K562 (cell line): ENCODE measurements at regions not wholly inside any gene's neighbourhood (a gene's known extent, or its start where the extent isn't known, plus 50 kb on each side); places are given as distances from the start of the nearest gene placed in this dataset.

Source experiments
- CC2D1A ChIP-seq: fragments of 450-650 bp; IDR thresholded peaks from 2 replicates; pipeline ENCODE4 v1.6.1; 2017; ENCODE audit warnings: mild to moderate bottlenecking
- CHD2 ChIP-seq: IDR thresholded peaks from 2 replicates; pipeline ENCODE4 v1.6.1; 2011; ENCODE audit warnings: low read depth, low read length
- HNRNPUL1 ChIP-seq: fragments of 200-400 bp; formaldehyde crosslinking; IDR thresholded peaks from 2 replicates; pipeline ENCODE4 v1.6.1; 2017; ENCODE audit warnings: low read length
- LCOR ChIP-seq: sonication (generic); formaldehyde crosslinking; IDR thresholded peaks from 2 replicates; pipeline ENCODE4 v1.8.0; 2022; ENCODE audit warnings: mild to moderate bottlenecking, missing genetic modification reagents
- MAZ ChIP-seq, 2 experiments: fragments of 450-650 bp in 1 of 2; sonication (generic) in 1 of 2; formaldehyde crosslinking; IDR thresholded peaks in 1 of 2; conservative IDR thresholded peaks in 1 of 2; 2 replicates each; pipeline versions ENCODE4 v1.4.0 to v1.5.0; 2020; ENCODE audit warnings: mild to moderate bottlenecking in 1 of 2, missing genetic modification reagents in 1 of 2
- MEF2A ChIP-seq: IDR thresholded peaks from 2 replicates; pipeline ENCODE4 v1.6.1; 2011; ENCODE audit warnings: low read depth, mild to moderate bottlenecking, low read length, moderate library complexity; ENCODE audit not compliant: control insufficient read depth
- MEIS2 ChIP-seq: fragments of 450-650 bp; IDR thresholded peaks from 2 replicates; pipeline ENCODE4 v1.6.1; 2014; ENCODE audit warnings: mild to moderate bottlenecking; ENCODE audit not compliant: partially characterized antibody
- NR4A1 ChIP-seq, 2 experiments: fragments of 250-450 bp in 1 of 2; fragments of 450-650 bp in 1 of 2; sonication (Bioruptor Pico) in 1 of 2; IDR thresholded peaks; 2 replicates each; pipeline versions ENCODE4 v1.4.0 to v1.6.1; 2016 to 2020; ENCODE audit warnings: mild to moderate bottlenecking in 2 of 2, missing compliant biosample characterization in 1 of 2, missing genetic modification characterization in 1 of 2, moderate library complexity in 1 of 2
- POLR2G ChIP-seq: fragments of 200-400 bp; formaldehyde crosslinking; IDR thresholded peaks from 2 replicates; pipeline ENCODE4 v1.6.1; 2017; ENCODE audit warnings: low read depth, mild to moderate bottlenecking, antibody characterized with exemption, low read length, moderate library complexity
- RBM34 ChIP-seq: fragments of 200-400 bp; formaldehyde crosslinking; IDR thresholded peaks from 2 replicates; pipeline ENCODE4 v1.6.1; 2018; ENCODE audit warnings: low read length, borderline replicate concordance; ENCODE audit not compliant: insufficient read depth
- SIX5 ChIP-seq, 2 experiments: IDR thresholded peaks; 2 replicates each; pipeline ENCODE4 v1.6.1; 2011; ENCODE audit warnings: low read length in 2 of 2, borderline replicate concordance in 1 of 2, low read depth in 1 of 2, mild to moderate bottlenecking in 1 of 2, moderate library complexity in 1 of 2; ENCODE audit not compliant: insufficient read depth in 1 of 2
- SMARCE1 ChIP-seq: fragments of 450-650 bp; IDR thresholded peaks from 2 replicates; pipeline ENCODE4 v1.7.1; 2016; ENCODE audit warnings: mild to moderate bottlenecking
- SP2 ChIP-seq: IDR thresholded peaks from 2 replicates; pipeline ENCODE4 v1.6.1; 2011; ENCODE audit warnings: mild to moderate bottlenecking, low read depth, low read length, moderate library complexity; ENCODE audit not compliant: poor library complexity, severe bottlenecking; ENCODE audit errors: extremely low read depth
- TOE1 ChIP-seq, 2 experiments: fragments of 450-650 bp in 1 of 2; sonication (generic) in 1 of 2; formaldehyde crosslinking in 1 of 2; IDR thresholded peaks; 2 replicates each; pipeline versions ENCODE4 v1.7.1 to v1.8.0; 2016 to 2022; ENCODE audit warnings: borderline replicate concordance in 2 of 2, mild to moderate bottlenecking in 2 of 2, antibody characterized with exemption in 1 of 2, inconsistent platforms in 1 of 2, low read depth in 1 of 2, missing genetic modification reagents in 1 of 2, moderate library complexity in 1 of 2
- ZFP36 ChIP-seq: fragments of 150-350 bp; IDR thresholded peaks from 2 replicates; pipeline ENCODE4 v1.6.1; 2018; ENCODE audit warnings: low read length, low read depth; ENCODE audit not compliant: partially characterized antibody
- ZNF3 ChIP-seq: fragments of 250-450 bp; sonication (Bioruptor Pico); IDR thresholded peaks from 2 replicates; pipeline ENCODE4 v1.5.0; 2021; ENCODE audit warnings: mild to moderate bottlenecking, moderate library complexity
- ZNF354B ChIP-seq: fragments of 250-450 bp; sonication (Bioruptor Pico); IDR thresholded peaks from 2 replicates; pipeline ENCODE4 v1.4.0; 2020
- ZNF561 ChIP-seq: fragments of 450-650 bp; formaldehyde crosslinking; conservative IDR thresholded peaks from 2 replicates; pipeline ENCODE4 v1.4.0; 2020; ENCODE audit warnings: mild to moderate bottlenecking, moderate library complexity
- ZNF584 ChIP-seq: fragments of 200-800 bp; sonication (Bioruptor generic); IDR thresholded peaks from 2 replicates; pipeline ENCODE4 v1.6.1; 2016; ENCODE audit warnings: low read depth, mild to moderate bottlenecking, missing genetic modification characterization, missing compliant biosample characterization
- TF ChIP-seq, protein P1 (sequence below): fragments of 250-450 bp; sonication (Bioruptor Pico); IDR thresholded peaks from 2 replicates; pipeline ENCODE4 v1.4.0; 2020
- TF ChIP-seq, protein P2 (sequence below): fragments of 450-650 bp; IDR thresholded peaks from 2 replicates; pipeline ENCODE4 v1.6.1; 2016; ENCODE audit warnings: missing biosample characterization, missing genetic modification characterization

DNA sequence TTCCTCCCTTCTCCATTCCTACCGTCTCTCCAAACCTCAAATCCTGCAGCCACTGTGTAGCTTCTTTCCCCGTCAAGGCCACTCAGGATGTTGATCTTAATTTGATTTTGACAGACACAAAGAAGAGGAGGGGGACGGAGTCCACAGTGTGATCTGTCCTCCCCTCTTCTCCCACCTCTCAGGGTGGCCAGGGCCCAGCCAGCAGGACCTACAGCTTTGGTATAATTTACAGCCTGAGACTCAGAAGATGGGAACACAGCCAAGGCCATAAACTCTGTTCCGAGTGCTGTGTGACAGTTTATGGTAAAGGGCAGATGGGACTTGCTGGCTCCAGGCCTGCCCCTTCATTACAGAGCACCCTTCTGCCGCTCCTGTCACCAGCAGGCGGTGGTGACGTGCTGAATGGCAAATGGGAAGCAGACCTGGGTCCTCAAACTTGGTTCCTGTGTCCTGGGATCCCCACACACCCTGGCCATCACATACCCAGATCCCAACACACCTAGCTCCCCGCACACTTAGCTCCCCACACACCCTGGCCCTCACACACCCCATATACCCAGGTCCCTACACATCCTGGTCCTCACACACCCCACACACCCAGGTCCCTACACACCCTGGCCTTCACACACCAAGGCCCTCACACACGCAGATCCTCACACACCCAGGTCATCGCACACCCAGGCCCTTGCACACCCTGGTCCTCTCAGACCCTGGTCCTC, 71.6 kb downstream of the CD2 start (continued):
- TF ChIP-seq NR4A1 (CRISPR knock-in tag; IDR thresholded peaks at IDR 0.05) (peak; percentile 78; the same call in 1 of the 2 replicates), NR4A1 (tag; IDR thresholded peaks at IDR 0.05) (no peak), HNRNPUL1 (no peak), MEIS2 (peak; percentile 98), ZFP36 (peak; percentile 24), ZNF584 (CRISPR knock-in tag) (no peak; the same call in 1 of the 2 replicates), ZNF3 (CRISPR knock-in tag) (no peak), SMARCE1 (0 out of 2 replicates have a peak, but pooled peaks have one; percentile 9), MEF2A (no peak), CC2D1A (peak; percentile 58; the same call in 1 of the 2 replicates), TOE1 (IDR thresholded peaks at IDR 0.05; ENCODE audit: borderline replicate concordance) (peak; percentile 56; the same call in 1 of the 2 replicates), TOE1 (CRISPR knock-in tag; IDR thresholded peaks at IDR 0.05; ENCODE audit: borderline replicate concordance, low read depth) (peak; percentile 76; the same call in 1 of the 2 replicates), SP2 (peak; percentile 18), RBM34 (no peak), CHD2 (no peak; the same call in 1 of the 2 replicates), MAZ (CRISPR knock-in tag; conservative IDR thresholded peaks at IDR 0.05 in 1 of 2, IDR thresholded peaks at IDR 0.05 in 1 of 2) (peak; percentile 15 to 34; a peak in 3 of 4 replicates), ZNF354B (no peak), POLR2G (peak; percentile 58), SIX5 (IDR thresholded peaks at IDR 0.05; ENCODE audit: borderline replicate concordance in 1 of 2, insufficient read depth in 1 of 2, low read depth in 1 of 2, low read length in 2 of 2) (no peak), LCOR (CRISPR knock-in tag) (no peak), ZNF561 (CRISPR knock-in tag) (no peak)
- TF ChIP-seq, protein P1, sequence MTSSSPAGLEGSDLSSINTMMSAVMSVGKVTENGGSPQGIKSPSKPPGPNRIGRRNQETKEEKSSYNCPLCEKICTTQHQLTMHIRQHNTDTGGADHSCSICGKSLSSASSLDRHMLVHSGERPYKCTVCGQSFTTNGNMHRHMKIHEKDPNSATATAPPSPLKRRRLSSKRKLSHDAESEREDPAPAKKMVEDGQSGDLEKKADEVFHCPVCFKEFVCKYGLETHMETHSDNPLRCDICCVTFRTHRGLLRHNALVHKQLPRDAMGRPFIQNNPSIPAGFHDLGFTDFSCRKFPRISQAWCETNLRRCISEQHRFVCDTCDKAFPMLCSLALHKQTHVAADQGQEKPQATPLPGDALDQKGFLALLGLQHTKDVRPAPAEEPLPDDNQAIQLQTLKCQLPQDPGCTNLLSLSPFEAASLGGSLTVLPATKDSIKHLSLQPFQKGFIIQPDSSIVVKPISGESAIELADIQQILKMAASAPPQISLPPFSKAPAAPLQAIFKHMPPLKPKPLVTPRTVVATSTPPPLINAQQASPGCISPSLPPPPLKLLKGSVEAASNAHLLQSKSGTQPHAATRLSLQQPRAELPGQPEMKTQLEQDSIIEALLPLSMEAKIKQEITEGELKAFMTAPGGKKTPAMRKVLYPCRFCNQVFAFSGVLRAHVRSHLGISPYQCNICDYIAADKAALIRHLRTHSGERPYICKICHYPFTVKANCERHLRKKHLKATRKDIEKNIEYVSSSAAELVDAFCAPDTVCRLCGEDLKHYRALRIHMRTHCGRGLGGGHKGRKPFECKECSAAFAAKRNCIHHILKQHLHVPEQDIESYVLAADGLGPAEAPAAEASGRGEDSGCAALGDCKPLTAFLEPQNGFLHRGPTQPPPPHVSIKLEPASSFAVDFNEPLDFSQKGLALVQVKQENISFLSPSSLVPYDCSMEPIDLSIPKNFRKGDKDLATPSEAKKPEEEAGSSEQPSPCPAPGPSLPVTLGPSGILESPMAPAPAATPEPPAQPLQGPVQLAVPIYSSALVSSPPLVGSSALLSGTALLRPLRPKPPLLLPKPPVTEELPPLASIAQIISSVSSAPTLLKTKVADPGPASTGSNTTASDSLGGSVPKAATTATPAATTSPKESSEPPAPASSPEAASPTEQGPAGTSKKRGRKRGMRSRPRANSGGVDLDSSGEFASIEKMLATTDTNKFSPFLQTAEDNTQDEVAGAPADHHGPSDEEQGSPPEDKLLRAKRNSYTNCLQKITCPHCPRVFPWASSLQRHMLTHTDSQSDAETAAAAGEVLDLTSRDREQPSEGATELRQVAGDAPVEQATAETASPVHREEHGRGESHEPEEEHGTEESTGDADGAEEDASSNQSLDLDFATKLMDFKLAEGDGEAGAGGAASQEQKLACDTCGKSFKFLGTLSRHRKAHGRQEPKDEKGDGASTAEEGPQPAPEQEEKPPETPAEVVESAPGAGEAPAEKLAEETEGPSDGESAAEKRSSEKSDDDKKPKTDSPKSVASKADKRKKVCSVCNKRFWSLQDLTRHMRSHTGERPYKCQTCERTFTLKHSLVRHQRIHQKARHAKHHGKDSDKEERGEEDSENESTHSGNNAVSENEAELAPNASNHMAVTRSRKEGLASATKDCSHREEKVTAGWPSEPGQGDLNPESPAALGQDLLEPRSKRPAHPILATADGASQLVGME (CRISPR knock-in tag), result no peak
- TF ChIP-seq, protein P2, sequence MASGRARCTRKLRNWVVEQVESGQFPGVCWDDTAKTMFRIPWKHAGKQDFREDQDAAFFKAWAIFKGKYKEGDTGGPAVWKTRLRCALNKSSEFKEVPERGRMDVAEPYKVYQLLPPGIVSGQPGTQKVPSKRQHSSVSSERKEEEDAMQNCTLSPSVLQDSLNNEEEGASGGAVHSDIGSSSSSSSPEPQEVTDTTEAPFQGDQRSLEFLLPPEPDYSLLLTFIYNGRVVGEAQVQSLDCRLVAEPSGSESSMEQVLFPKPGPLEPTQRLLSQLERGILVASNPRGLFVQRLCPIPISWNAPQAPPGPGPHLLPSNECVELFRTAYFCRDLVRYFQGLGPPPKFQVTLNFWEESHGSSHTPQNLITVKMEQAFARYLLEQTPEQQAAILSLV, result no peak
